Endometrial microvascular endothelial cells (primary cell): ENCODE measurements at regions not wholly inside any gene's neighbourhood (a gene's known extent, or its start where the extent isn't known, plus 50 kb on each side); places are given as distances from the start of the nearest gene placed in this dataset.
"Not testable (repeated sequence)": the region's sequence is repeated elsewhere in the genome, so short reads cannot be mapped to it uniquely, and the experiment has no call there.

Source experiments
- in situ Hi-C: cut with HindIII; loops from 2 replicates; pipeline ENCODE4 v1.10.0; 2017; ENCODE audit warnings: low sequenced_read_pairs, low pct_unique_long_range_greater_than_20kb; ENCODE audit errors: inconsistent ontology term

DNA sequence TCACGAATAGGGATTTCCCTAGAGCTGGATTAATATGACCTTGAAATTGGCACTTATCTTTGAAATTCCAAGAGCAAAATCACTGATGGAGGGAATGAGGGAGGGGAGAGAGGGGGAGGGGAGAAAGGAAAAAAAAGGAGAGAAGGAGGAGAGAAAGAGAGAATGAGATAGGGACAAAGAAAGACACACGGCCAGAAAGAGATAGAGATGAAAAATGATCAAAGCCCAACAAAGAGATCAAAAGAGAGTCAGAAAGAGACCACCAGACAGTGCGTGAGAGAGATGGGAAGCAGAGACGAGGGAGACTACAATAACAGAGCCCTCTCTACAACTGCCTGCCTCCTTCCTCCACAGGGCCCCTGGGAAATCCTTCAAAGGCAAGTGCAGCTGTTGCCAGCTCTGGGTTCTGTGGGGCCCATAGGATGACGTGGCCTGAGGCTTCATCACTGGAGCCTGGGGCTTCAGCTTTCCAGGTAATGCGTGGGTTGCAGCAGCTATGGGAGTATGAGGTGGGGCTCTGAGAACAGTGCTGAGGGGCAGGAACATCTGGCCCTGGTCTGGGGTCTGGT is 58.3 kb upstream of the SHB start:
- in situ Hi-C loops, result no loop called here

DNA sequence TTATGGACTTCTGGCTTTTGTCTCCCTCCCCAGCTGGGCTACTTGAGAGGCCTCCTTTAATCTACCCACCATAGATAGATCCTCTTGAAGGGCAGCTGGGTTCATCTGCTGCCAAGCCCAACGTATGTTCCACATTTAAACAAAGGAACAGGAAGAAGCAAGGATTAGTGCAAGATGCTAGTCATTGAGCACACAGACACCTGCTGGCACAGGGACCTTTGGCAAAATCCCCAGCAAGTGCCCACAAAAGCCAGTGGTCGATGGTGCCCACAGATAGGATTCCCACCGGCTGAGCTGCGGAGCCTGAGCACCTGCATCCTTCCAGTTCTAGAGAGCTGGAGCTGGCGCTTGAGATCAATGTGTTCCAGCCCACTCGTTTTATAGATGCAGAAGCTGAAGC is 57.7 kb upstream of the SHB start:
- in situ Hi-C loops, result no loop called here

DNA sequence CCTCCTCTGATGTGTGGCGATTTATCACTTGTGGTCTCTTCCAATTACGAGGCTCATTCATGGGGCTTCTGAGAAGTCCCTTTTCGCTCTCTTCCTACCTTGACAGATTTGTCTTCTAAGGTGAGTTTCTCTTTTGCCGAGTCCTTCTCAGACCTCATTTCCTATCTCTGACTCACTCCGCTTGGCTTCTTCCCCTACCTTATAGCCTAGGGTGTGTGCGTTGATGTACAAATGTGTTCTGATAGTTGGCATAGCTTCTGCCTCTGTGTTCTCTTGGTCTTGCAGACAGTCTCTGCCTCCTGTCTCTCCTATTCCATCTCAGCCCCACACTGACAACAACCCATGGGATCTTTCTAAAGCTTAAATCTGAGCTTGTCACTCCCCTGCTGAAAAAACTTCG is 56.9 kb upstream of the SHB start:
- in situ Hi-C loops, result no loop called here

DNA sequence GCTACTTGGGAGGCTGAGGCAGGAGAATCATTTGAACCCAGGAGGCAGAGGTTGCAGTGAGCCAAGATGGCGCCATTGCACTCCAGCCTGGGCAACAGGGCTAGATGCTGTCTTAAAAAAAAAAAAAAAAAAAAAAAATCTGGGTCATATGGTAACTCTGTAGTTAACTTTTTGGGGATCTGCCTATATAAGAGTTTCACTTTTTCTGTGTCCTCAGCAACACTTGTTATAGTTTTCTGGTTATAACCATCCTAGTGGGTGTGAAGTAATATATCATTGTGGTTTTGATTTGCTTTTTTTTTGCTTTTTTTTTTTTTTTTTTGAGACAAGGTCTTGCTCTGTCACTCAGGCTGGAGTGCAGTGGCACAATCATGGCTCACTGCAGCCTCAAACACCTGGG is 54.3 kb upstream of the SHB start:
- in situ Hi-C loops, result not testable (repeated sequence)

GRCh38 chr9:38120961-38121360 is 51.9 kb upstream of the SHB start:
- in situ Hi-C loops, result no loop called here

- in situ Hi-C loops, result no loop called here
These were observed 50.7 kb upstream of the SHB start for GRCh38 chr9:38119560-38120236.

DNA sequence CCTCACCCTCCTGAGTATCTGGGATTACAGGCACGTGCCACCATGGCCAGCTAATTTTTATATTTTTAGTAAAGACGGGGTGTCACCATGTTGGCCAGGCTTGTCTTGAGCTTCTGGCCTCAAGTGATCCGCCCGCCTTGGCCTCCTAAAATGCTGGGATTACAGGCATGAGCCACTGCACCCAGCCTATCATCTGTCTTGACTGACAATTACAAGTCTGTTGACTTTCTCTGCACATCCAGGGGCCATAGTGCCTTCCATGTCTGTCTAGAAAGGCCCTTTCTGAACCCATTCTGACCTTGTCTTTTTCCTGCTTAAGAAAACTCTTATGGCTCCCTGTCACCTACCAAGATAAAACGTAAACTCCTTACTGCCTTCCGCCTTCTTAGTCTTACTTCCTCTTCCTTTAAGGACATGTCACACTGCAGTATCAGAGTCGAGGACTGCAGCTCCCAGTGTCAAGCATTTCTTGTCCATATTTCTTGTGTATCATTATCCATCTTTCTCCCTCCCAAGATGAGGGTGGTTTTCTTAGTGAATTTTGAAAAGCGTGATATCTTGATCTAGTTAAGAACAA is 49.9 kb upstream of the SHB start:
- in situ Hi-C loops, result no loop called here
